A549 (cell line): ENCODE measurements at regions not wholly inside any gene's neighbourhood (a gene's known extent, or its start where the extent isn't known, plus 50 kb on each side); places are given as distances from the start of the nearest gene placed in this dataset.

Experiments used
- EP300 ChIP-seq, 2 experiments: fragments of >200 bp; sonication (Bioruptor Twin); formaldehyde crosslinking; IDR thresholded peaks; 2 replicates in 1 of 2; 3 replicates in 1 of 2; pipeline ENCODE4 v1.6.1; 2016 to 2017
- MAFK ChIP-seq: fragments of 450-650 bp; IDR thresholded peaks from 2 replicates; pipeline ENCODE4 v1.6.1; 2014; ENCODE audit not compliant: partially characterized antibody
- NR3C1 ChIP-seq: fragments of >200 bp; sonication (Bioruptor Twin); formaldehyde crosslinking; IDR thresholded peaks from 3 replicates; pipeline ENCODE4 v1.6.1; 2017
- POLR2A ChIP-seq: IDR thresholded peaks from 2 replicates; pipeline ENCODE4 v1.6.1; 2012; ENCODE audit warnings: mild to moderate bottlenecking, low read length
- RFX5 ChIP-seq: fragments of 450-650 bp; IDR thresholded peaks from 2 replicates; pipeline ENCODE4 v1.7.1; 2014; ENCODE audit warnings: antibody characterized with exemption, mild to moderate bottlenecking, moderate library complexity
- SMC3 ChIP-seq: fragments of >200 bp; sonication (Bioruptor Twin); formaldehyde crosslinking; IDR thresholded peaks from 3 replicates; pipeline ENCODE4 v1.6.1; 2018; ENCODE audit warnings: inconsistent platforms
- TF ChIP-seq, protein P1 (sequence below): fragments of >200 bp; sonication (Bioruptor Twin); formaldehyde crosslinking; IDR thresholded peaks from 3 replicates; pipeline ENCODE4 v1.5.1; 2016

DNA sequence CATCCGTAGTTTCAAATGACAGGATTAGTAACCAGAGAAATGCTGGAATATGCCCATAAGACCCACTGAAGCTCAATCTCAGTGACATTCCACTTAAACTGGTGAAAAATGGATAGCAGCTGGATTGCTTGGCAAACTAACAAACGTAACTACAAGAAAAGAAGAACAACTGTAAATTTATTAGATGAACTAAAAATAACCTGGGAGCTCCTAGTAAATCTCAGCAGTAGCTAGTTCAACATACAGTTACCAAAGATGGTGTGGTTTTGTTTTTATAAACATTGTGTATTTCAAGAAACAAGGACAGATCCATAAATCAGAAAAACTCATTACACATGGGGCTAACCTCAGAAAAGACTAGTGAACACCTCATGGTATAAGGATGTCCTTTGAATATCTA is 531.9 kb downstream of the XIRP2 start:
- TF ChIP-seq, protein P1, sequence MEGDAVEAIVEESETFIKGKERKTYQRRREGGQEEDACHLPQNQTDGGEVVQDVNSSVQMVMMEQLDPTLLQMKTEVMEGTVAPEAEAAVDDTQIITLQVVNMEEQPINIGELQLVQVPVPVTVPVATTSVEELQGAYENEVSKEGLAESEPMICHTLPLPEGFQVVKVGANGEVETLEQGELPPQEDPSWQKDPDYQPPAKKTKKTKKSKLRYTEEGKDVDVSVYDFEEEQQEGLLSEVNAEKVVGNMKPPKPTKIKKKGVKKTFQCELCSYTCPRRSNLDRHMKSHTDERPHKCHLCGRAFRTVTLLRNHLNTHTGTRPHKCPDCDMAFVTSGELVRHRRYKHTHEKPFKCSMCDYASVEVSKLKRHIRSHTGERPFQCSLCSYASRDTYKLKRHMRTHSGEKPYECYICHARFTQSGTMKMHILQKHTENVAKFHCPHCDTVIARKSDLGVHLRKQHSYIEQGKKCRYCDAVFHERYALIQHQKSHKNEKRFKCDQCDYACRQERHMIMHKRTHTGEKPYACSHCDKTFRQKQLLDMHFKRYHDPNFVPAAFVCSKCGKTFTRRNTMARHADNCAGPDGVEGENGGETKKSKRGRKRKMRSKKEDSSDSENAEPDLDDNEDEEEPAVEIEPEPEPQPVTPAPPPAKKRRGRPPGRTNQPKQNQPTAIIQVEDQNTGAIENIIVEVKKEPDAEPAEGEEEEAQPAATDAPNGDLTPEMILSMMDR, result no peak
- TF ChIP-seq NR3C1 (no peak), EP300 (IDR thresholded peaks at IDR 0.05) (no peak), POLR2A (no peak), MAFK (no peak), RFX5 (no peak), SMC3 (no peak)
